HL-60 (cell line): ENCODE measurements at regions not wholly inside any gene's neighbourhood (a gene's known extent, or its start where the extent isn't known, plus 50 kb on each side); places are given as distances from the start of the nearest gene placed in this dataset.

ENCODE experiments used
- GABPA ChIP-seq: IDR thresholded peaks from 2 replicates; pipeline ENCODE4 v1.6.1; 2012; ENCODE audit warnings: low read depth
- POLR2AphosphoS5 ChIP-seq: IDR thresholded peaks from 2 replicates; pipeline ENCODE4 v1.6.1; 2012; ENCODE audit warnings: low read depth
- TF ChIP-seq, protein P1 (sequence below): IDR thresholded peaks from one replicate; pipeline ENCODE4 v1.5.1; 2011; ENCODE audit warnings: low read length, control low read depth, inconsistent platforms; ENCODE audit not compliant: insufficient read depth
- TF ChIP-seq, protein P2 (sequence below): IDR thresholded peaks from 2 replicates; pipeline ENCODE4 v1.6.1; 2012; ENCODE audit warnings: low read depth; ENCODE audit not compliant: insufficient replicate concordance

- TF ChIP-seq, protein P1, sequence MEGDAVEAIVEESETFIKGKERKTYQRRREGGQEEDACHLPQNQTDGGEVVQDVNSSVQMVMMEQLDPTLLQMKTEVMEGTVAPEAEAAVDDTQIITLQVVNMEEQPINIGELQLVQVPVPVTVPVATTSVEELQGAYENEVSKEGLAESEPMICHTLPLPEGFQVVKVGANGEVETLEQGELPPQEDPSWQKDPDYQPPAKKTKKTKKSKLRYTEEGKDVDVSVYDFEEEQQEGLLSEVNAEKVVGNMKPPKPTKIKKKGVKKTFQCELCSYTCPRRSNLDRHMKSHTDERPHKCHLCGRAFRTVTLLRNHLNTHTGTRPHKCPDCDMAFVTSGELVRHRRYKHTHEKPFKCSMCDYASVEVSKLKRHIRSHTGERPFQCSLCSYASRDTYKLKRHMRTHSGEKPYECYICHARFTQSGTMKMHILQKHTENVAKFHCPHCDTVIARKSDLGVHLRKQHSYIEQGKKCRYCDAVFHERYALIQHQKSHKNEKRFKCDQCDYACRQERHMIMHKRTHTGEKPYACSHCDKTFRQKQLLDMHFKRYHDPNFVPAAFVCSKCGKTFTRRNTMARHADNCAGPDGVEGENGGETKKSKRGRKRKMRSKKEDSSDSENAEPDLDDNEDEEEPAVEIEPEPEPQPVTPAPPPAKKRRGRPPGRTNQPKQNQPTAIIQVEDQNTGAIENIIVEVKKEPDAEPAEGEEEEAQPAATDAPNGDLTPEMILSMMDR, result no peak
- TF ChIP-seq GABPA, result no peak
- TF ChIP-seq POLR2AphosphoS5, result no peak
- TF ChIP-seq, protein P2, sequence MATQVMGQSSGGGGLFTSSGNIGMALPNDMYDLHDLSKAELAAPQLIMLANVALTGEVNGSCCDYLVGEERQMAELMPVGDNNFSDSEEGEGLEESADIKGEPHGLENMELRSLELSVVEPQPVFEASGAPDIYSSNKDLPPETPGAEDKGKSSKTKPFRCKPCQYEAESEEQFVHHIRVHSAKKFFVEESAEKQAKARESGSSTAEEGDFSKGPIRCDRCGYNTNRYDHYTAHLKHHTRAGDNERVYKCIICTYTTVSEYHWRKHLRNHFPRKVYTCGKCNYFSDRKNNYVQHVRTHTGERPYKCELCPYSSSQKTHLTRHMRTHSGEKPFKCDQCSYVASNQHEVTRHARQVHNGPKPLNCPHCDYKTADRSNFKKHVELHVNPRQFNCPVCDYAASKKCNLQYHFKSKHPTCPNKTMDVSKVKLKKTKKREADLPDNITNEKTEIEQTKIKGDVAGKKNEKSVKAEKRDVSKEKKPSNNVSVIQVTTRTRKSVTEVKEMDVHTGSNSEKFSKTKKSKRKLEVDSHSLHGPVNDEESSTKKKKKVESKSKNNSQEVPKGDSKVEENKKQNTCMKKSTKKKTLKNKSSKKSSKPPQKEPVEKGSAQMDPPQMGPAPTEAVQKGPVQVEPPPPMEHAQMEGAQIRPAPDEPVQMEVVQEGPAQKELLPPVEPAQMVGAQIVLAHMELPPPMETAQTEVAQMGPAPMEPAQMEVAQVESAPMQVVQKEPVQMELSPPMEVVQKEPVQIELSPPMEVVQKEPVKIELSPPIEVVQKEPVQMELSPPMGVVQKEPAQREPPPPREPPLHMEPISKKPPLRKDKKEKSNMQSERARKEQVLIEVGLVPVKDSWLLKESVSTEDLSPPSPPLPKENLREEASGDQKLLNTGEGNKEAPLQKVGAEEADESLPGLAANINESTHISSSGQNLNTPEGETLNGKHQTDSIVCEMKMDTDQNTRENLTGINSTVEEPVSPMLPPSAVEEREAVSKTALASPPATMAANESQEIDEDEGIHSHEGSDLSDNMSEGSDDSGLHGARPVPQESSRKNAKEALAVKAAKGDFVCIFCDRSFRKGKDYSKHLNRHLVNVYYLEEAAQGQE, result no peak
Observed at GRCh38 chr3:161999846-162000245, 503.2 kb downstream of the OTOL1 start.
